Uterus (tissue), 3 donors: ENCODE measurements at regions not wholly inside any gene's neighbourhood (a gene's known extent, or its start where the extent isn't known, plus 50 kb on each side); places are given as distances from the start of the nearest gene placed in this dataset.
"Not testable (repeated sequence)": the region's sequence is repeated elsewhere in the genome, so short reads cannot be mapped to it uniquely, and the experiment has no call there.

Experiments used
- DNase-seq, 2 donors: peaks; one replicate each; pipeline ENCODE4 v3.0.0-alpha.2; 2019 to 2020
- H3K27ac ChIP-seq, 2 donors: fragments of 200-600 bp; sonication (generic); 1 replicate in 1 of 2; 2 replicates in 1 of 2; pipeline ENCODE4 v1.5.1; 2016 to 2018
- H3K27me3 ChIP-seq, 2 donors: fragments of 200-600 bp; sonication (generic); one replicate each; pipeline ENCODE4 v1.5.1; 2018 to 2019; ENCODE audit warnings: control low read depth in 1 of 2
- H3K36me3 ChIP-seq, 2 donors: fragments of 200-600 bp; sonication (generic); one replicate each; pipeline ENCODE4 v1.5.1; 2019; ENCODE audit warnings: control low read depth in 1 of 2
- H3K4me1 ChIP-seq, 2 donors: fragments of 200-600 bp; sonication (generic); one replicate each; pipeline ENCODE4 v1.5.1; 2018 to 2019; ENCODE audit warnings: control low read depth in 1 of 2
- H3K4me3 ChIP-seq, 2 donors: fragments of 200-600 bp; sonication (generic); 1 replicate in 1 of 2; 2 replicates in 1 of 2; pipeline ENCODE4 v1.5.1; 2018 to 2019; ENCODE audit warnings: mild to moderate bottlenecking in 1 of 2
- H3K9me3 ChIP-seq, 2 donors: fragments of 200-600 bp; sonication (generic); one replicate each; pipeline ENCODE4 v1.5.1; 2019; ENCODE audit warnings: control low read depth in 1 of 2
- intact Hi-C: fragments of 100-400 bp; cut with DNase I; formaldehyde crosslinking; loops from one replicate; pipeline ENCODE4 v1.15.1; 2023; ENCODE audit warnings: low total_unique reads
- donor health status: DM: yes; HTN: yes; CAD: no.

DNA sequence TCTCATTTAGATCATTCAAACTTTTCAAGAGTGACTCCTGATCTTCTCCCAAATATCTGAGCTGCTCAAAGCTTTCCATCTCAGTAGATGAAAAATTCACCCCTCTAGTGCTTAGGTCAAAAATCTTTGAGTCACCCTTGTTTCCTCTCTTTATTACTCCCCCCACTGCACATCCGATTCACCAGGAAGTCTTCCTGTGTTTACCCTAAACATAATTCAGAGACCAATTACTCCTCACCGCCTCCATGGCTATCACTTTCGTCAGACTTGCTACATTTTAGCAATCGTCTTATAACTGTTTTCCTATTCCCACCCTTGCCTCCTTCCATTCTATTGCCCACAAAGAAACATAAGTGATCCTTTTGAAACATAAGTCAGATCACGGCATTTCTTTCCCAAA, 94.8 kb downstream of the SPDYE17 start:
- H3K4me3 ChIP-seq, DNase-seq, H3K27ac ChIP-seq, H3K36me3 ChIP-seq, H3K4me1 ChIP-seq, H3K27me3 ChIP-seq, intact Hi-C loops, H3K9me3 ChIP-seq: not testable (repeated sequence)

DNA sequence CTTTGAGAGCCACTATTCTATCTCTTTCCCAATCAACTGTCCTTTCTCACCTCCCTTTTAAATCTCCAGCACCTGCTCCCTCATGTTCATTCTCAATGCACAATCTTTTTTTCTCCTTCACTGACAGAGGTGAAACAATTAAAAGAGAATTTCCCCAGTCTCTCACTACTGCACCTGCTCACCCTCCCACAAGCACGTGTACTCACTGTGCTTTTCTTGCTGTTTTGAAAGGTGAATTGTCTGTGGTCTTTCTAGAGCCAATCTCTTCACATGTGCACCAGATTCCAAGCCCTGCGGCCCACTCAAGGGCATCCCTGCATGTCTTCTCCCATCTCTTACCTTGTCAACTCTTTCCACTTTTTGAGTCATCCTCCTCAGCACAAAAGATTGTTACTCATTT, 95.8 kb downstream of the SPDYE17 start:
- H3K36me3 ChIP-seq, H3K9me3 ChIP-seq, H3K4me3 ChIP-seq, H3K4me1 ChIP-seq, intact Hi-C loops, H3K27ac ChIP-seq, DNase-seq, H3K27me3 ChIP-seq: not testable (repeated sequence)

DNA sequence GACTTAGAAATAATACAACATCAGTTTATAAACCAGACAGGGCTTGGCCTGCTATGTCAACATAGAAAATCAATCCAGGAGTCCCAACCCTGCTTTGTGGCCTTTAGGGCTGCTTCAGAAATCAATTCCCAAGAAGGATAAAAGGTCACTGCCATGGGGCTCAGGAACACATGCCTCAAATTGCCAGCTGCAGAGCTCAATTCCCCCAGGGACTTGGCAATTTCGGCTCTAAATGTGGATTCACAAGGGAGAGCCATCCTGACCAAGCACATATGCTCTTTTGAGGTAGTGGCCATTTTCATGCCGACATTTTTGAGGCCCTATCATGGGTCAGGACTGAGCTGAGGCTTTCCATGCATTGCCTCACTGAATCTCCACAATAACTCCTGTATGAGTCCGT, 97.5 kb downstream of the SPDYE17 start:
- H3K27me3 ChIP-seq, H3K9me3 ChIP-seq, H3K4me1 ChIP-seq, intact Hi-C loops, DNase-seq, H3K4me3 ChIP-seq, H3K27ac ChIP-seq, H3K36me3 ChIP-seq: not testable (repeated sequence)

DNA sequence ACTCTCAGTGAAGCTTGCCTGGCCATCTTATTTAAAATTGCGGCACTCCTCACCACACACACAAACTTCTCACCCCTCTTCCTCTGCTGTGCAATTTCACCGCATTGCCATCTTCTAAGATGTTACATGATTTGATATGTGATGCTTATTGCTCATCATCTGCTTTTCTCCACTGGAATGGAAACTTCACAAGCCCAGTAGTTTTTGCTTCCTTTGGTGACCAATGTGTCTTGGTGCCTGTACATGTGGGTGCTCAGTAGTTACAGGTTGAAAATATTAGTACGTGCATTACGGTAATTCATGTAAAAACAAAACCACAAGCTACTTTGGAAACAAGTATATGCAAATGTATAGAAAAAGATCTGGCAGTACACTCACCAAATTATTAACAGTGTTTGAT, 99.2 kb downstream of the SPDYE17 start:
- H3K27ac ChIP-seq, DNase-seq, H3K4me1 ChIP-seq, H3K9me3 ChIP-seq, H3K4me3 ChIP-seq, H3K36me3 ChIP-seq, H3K27me3 ChIP-seq, intact Hi-C loops: not testable (repeated sequence)

GRCh38 chr7:76931441-76931840, 100.7 kb downstream of the SPDYE17 start:
- H3K27me3 ChIP-seq, intact Hi-C loops, H3K36me3 ChIP-seq, H3K4me3 ChIP-seq, H3K9me3 ChIP-seq, H3K27ac ChIP-seq, DNase-seq, H3K4me1 ChIP-seq: not testable (repeated sequence)

DNA sequence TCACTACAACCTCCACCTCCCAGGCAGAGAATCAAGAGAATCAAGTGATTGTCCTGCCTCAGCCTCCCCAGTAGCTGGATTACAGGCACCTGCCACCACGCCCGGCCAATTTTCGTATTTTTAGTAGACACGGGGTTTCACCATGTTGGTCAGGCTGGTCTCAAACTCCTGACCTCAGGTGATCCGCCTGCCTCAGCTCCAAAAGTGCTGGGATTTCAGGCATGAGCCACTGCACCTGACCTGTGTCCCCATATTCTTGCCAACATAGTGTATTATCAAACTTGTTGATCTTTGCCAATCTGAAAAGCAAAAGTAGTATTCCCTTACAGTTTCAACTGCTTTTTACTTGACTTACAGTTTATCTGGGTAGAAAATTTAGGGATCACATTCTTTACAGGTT, 101.7 kb downstream of the SPDYE17 start:
- intact Hi-C loops, H3K4me1 ChIP-seq, H3K27me3 ChIP-seq, H3K4me3 ChIP-seq, H3K27ac ChIP-seq, H3K36me3 ChIP-seq, DNase-seq, H3K9me3 ChIP-seq: not testable (repeated sequence)

GRCh38 chr7:76928751-76929150, 103.4 kb downstream of the SPDYE17 start:
- H3K27ac ChIP-seq, H3K9me3 ChIP-seq, intact Hi-C loops, DNase-seq, H3K36me3 ChIP-seq, H3K4me3 ChIP-seq, H3K4me1 ChIP-seq, H3K27me3 ChIP-seq: not testable (repeated sequence)

DNA sequence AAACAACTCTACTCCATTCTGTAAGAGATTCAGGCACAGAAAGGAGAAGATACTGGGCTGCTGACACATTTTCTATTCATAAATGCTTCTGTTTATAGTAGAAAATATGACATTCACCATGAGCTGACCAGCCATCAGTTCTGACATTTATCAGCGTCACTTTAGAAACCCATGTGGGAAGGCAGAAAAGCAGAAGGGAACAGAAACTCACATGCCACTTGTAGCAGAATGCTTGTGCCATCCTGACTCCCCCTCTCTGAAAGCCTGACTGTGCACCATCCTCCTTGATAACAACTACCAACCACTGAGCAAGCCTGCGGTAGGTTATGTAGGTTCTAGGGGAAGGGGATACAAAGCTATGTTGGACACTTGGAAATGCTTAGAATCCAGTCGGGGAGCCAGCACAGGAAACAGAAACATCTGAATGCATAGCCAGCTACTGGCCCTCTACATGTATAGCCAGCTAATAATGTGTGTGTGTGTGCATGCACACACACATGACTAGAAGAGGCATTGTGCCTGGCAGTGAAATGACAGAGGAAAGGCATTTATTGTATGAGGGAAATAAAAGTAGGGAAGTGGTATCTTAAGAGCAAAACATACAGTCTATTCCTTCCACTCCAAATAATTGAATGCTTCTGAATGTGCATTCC, 104.3 kb downstream of the SPDYE17 start:
- H3K4me1 ChIP-seq, DNase-seq, intact Hi-C loops, H3K36me3 ChIP-seq, H3K27me3 ChIP-seq, H3K27ac ChIP-seq, H3K4me3 ChIP-seq, H3K9me3 ChIP-seq: not testable (repeated sequence)

DNA sequence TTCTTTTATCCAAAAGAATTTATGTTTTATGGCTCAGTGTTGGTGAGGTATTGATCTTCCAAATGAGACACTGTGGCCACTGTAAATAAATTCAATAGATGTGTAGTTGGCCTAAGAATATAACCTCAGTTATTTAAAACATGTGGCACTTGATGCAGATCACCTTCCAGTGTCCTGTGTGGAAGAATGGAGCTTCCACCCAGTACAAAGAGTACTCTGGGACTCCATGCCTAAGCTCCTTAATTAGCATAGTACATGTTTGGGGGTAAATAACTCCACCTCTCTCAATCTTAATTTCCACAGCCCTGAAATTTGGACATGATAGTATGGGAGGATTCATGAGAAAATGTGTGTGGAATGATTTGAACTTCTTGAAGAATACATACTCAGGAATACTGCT, 105.7 kb downstream of the SPDYE17 start:
- H3K27ac ChIP-seq, H3K4me3 ChIP-seq, H3K9me3 ChIP-seq, H3K27me3 ChIP-seq, DNase-seq, H3K36me3 ChIP-seq, H3K4me1 ChIP-seq, intact Hi-C loops: not testable (repeated sequence)

DNA sequence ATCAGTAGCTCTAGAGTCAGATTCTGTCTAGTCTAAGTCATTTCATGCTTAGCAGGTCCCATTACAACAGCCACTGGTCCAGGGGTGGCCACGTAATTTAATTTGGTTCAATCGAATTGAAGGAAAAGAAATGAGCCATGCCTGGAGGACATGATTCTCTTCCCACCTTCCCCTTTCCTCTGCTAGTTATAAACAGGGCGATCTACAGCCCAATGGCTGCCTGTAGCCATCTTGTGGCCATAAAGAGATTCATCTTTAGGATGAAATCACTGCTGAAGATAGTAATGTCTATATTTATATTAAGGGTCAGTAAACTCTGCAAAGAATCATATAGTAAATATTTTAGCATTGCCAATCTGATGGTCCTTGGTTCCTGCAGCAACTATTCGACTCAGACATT, 107.4 kb downstream of the SPDYE17 start:
- H3K36me3 ChIP-seq, intact Hi-C loops, H3K27me3 ChIP-seq, H3K27ac ChIP-seq, H3K4me1 ChIP-seq, DNase-seq, H3K4me3 ChIP-seq, H3K9me3 ChIP-seq: not testable (repeated sequence)

DNA sequence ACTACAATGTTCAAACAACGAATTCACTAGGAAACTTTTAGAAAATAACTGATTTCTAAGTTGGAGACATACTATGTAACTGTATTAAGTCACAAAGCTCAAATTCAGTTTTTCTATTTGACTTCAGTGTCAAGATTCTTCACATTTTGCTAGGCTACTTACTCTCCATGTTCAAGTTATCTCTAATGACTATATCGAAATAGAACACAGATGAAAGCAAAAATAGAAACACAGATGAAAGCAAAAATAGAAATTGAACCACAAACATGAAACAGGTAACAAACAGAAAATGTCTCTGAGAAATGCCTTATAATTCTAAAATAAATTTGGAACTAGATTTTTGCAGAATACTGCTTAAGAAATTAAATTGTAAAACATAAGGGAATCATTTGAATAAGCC, 113.5 kb downstream of the SPDYE17 start:
- DNase-seq, H3K4me1 ChIP-seq, H3K27ac ChIP-seq, H3K4me3 ChIP-seq, H3K27me3 ChIP-seq, H3K9me3 ChIP-seq, intact Hi-C loops, H3K36me3 ChIP-seq: not testable (repeated sequence)

DNA sequence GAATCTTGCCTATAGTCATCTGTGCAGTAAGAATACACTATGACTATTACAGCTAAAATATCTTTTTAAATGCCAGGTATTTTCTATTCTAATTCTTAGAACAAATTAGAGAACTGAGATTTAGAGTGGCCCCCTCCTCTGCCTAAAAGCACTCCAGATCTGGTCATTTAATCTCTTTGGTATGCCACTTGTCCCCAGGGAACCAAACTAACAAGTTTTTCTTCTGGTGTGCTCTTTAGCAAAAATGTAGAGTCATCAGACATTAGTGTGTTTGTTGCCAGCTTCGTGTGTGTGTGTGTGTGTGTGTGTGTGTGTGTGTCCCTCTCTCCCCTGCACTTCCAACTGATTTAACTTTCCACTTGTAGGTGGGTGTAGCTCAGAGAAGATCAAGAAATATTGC, 117.8 kb downstream of the SPDYE17 start:
- intact Hi-C loops = not testable (repeated sequence)

GRCh38 chr7:76912011-76912814, 119.9 kb downstream of the SPDYE17 start:
- H3K4me1 ChIP-seq, intact Hi-C loops, DNase-seq, H3K27me3 ChIP-seq, H3K27ac ChIP-seq, H3K36me3 ChIP-seq, H3K9me3 ChIP-seq: not testable (repeated sequence)
- H3K4me3 ChIP-seq = peak overlapping the region in 1 of 2 donors; percentile 17

More for the DNA sequence above, 117.8 kb downstream of the SPDYE17 start:
- not testable (repeated sequence) for H3K9me3 ChIP-seq, DNase-seq, H3K27ac ChIP-seq, H3K4me1 ChIP-seq, H3K4me3 ChIP-seq, H3K36me3 ChIP-seq, H3K27me3 ChIP-seq

DNA sequence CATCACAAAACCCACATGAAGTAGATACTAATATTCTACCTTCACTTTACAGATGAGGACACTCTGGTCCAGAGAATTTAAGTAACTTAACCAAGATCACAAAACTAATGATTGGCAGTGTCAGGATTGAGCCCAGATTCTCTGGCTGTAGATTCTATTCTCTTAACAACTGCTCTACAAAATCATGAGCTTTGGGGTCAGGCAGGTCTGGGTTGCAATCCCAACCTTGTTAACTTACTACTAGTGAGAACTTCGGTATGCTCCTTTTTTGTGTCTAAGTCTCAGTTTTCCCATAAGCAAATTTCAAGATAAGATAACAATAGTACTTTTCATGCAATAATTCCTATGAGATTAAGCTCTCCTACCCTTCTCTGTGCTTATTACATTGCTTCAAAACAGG, 127.5 kb downstream of the SPDYE17 start:
- intact Hi-C loops, H3K27me3 ChIP-seq, DNase-seq, H3K27ac ChIP-seq, H3K9me3 ChIP-seq, H3K36me3 ChIP-seq, H3K4me3 ChIP-seq, H3K4me1 ChIP-seq: not testable (repeated sequence)
